H9 (cell line): ENCODE measurements at regions not wholly inside any gene's neighbourhood (a gene's known extent, or its start where the extent isn't known, plus 50 kb on each side); places are given as distances from the start of the nearest gene placed in this dataset.

ENCODE experiments used
- DNase-seq: peaks from one replicate; pipeline ENCODE4 v3.0.0-alpha.2; 2017
- H2AFZ ChIP-seq: one replicate; pipeline ENCODE4 v1.6.1; 2013; ENCODE audit warnings: mild to moderate bottlenecking, low read length, control low read depth, moderate library complexity
- H2AK5ac ChIP-seq: 2 replicates; pipeline ENCODE4 v1.6.1; 2013; ENCODE audit warnings: low read length, control low read depth, mixed read lengths; ENCODE audit not compliant: insufficient read length
- H2BK120ac ChIP-seq: one replicate; pipeline ENCODE4 v1.6.1; 2013; ENCODE audit warnings: low read depth, mild to moderate bottlenecking, low read length, control low read depth, inconsistent platforms; ENCODE audit not compliant: poor library complexity, severe bottlenecking
- H2BK12ac ChIP-seq: 2 replicates; pipeline ENCODE4 v1.6.1; 2013; ENCODE audit warnings: low read length, control low read depth, mixed read lengths, low read depth; ENCODE audit not compliant: insufficient read length
- H2BK15ac ChIP-seq: 2 replicates; pipeline ENCODE4 v1.6.1; 2013; ENCODE audit warnings: low read depth, low read length, control low read depth
- H2BK20ac ChIP-seq: one replicate; pipeline ENCODE4 v1.6.1; 2013; ENCODE audit warnings: low read depth, mild to moderate bottlenecking, low read length, control low read depth, inconsistent platforms; ENCODE audit not compliant: poor library complexity, severe bottlenecking
- H2BK5ac ChIP-seq: 2 replicates; pipeline ENCODE4 v1.6.1; 2013; ENCODE audit warnings: low read length, control low read depth, mixed read lengths; ENCODE audit not compliant: insufficient read length
- H3K14ac ChIP-seq: 2 replicates; pipeline ENCODE4 v1.6.1; 2013; ENCODE audit warnings: low read length, control low read depth; ENCODE audit not compliant: insufficient read depth
- H3K18ac ChIP-seq: 2 replicates; pipeline ENCODE4 v1.6.1; 2013; ENCODE audit warnings: low read depth, mild to moderate bottlenecking, mixed read lengths, low read length, control low read depth; ENCODE audit not compliant: insufficient read length
- H3K23ac ChIP-seq: 2 replicates; pipeline ENCODE4 v1.6.1; 2013; ENCODE audit warnings: low read length, control low read depth, mixed read lengths, low read depth; ENCODE audit not compliant: insufficient read length
- H3K23me2 ChIP-seq: 2 replicates; pipeline ENCODE4 v1.6.1; 2013; ENCODE audit warnings: low read depth, mild to moderate bottlenecking, mixed read lengths, low read length, control low read depth; ENCODE audit not compliant: insufficient read length, poor library complexity, severe bottlenecking
- H3K27ac ChIP-seq: 2 replicates; pipeline ENCODE4 v1.5.1; 2013; ENCODE audit warnings: low read length, control low read depth, mixed read lengths, low read depth; ENCODE audit not compliant: insufficient read length
- H3K27me3 ChIP-seq: 2 replicates; pipeline ENCODE4 v1.6.1; 2013; ENCODE audit warnings: low read length, control low read depth, inconsistent platforms; ENCODE audit not compliant: insufficient read depth
- H3K4ac ChIP-seq: 2 replicates; pipeline ENCODE4 v1.6.1; 2013; ENCODE audit warnings: low read depth, mild to moderate bottlenecking, control low read depth, inconsistent platforms, low read length, moderate library complexity
- H3K4me1 ChIP-seq: 2 replicates; pipeline ENCODE4 v1.6.1; 2013; ENCODE audit warnings: low read length, control low read depth, inconsistent platforms; ENCODE audit not compliant: insufficient read depth
- H3K4me2 ChIP-seq: 2 replicates; pipeline ENCODE4 v1.6.1; 2013; ENCODE audit warnings: low read length, control low read depth, mixed read lengths; ENCODE audit not compliant: insufficient read length, insufficient read depth
- H3K56ac ChIP-seq: 2 replicates; pipeline ENCODE4 v1.6.1; 2013; ENCODE audit warnings: low read depth, mild to moderate bottlenecking, mixed read lengths, low read length, control low read depth; ENCODE audit not compliant: insufficient read length
- H3K79me1 ChIP-seq: 2 replicates; pipeline ENCODE4 v1.6.1; 2013; ENCODE audit warnings: low read depth, mild to moderate bottlenecking, moderate library complexity, low read length, control low read depth, inconsistent platforms; ENCODE audit not compliant: insufficient read depth, poor library complexity, severe bottlenecking
- H3K79me2 ChIP-seq: 2 replicates; pipeline ENCODE4 v1.6.1; 2013; ENCODE audit warnings: low read length, control low read depth, inconsistent platforms; ENCODE audit not compliant: insufficient read depth
- H3K9ac ChIP-seq: 2 replicates; pipeline ENCODE4 v1.6.1; 2013; ENCODE audit warnings: low read length, control low read depth, mixed read lengths; ENCODE audit not compliant: insufficient read length; ENCODE audit errors: extremely low read depth
- H3K9me3 ChIP-seq: one replicate; pipeline ENCODE4 v1.6.1; 2013; ENCODE audit warnings: low read depth, low read length, inconsistent platforms; ENCODE audit not compliant: control insufficient read depth
- H3T11ph ChIP-seq: one replicate; pipeline ENCODE4 v1.6.1; 2013; ENCODE audit warnings: mild to moderate bottlenecking, low read length, control low read depth, inconsistent platforms
- H4K20me1 ChIP-seq: one replicate; pipeline ENCODE4 v1.6.1; 2013; ENCODE audit not compliant: control insufficient read depth, insufficient read length, insufficient read depth
- H4K5ac ChIP-seq: 2 replicates; pipeline ENCODE4 v1.6.1; 2013; ENCODE audit warnings: low read depth, mild to moderate bottlenecking, mixed read lengths, low read length, control low read depth; ENCODE audit not compliant: insufficient read length
- H4K8ac ChIP-seq: replicated peaks from 2 replicates; pipeline ENCODE4 v1.6.1; 2013; ENCODE audit warnings: low read length, control low read depth, mixed read lengths, low read depth; ENCODE audit not compliant: insufficient read length
- H4K91ac ChIP-seq: 2 replicates; pipeline ENCODE4 v1.6.1; 2013; ENCODE audit warnings: low read depth, mild to moderate bottlenecking, moderate library complexity, mixed read lengths, low read length, control low read depth; ENCODE audit not compliant: insufficient read length
- H3K27ac Mint-ChIP-seq, 3 experiments: 2 replicates in 2 of 3; 3 replicates in 1 of 3; pipeline ENCODE4 v1.8.0; 2020 to 2021; ENCODE audit warnings: mixed read lengths in 3 of 3, mild to moderate bottlenecking in 1 of 3, moderate library complexity in 1 of 3
- H3K27me3 Mint-ChIP-seq: 2 replicates; pipeline ENCODE4 v1.8.0; 2021; ENCODE audit warnings: low read depth, mild to moderate bottlenecking, moderate library complexity, mixed read lengths
- H3K36me3 Mint-ChIP-seq, 3 experiments: 2 replicates in 2 of 3; 3 replicates in 1 of 3; pipeline ENCODE4 v1.8.0; 2020 to 2021; ENCODE audit warnings: low read depth in 3 of 3, mixed read lengths in 3 of 3; ENCODE audit not compliant: insufficient read depth in 1 of 3
- H3K4me1 Mint-ChIP-seq, 2 experiments: 2 replicates each; pipeline ENCODE4 v1.8.0; 2020; ENCODE audit warnings: mixed read lengths in 2 of 2
- H3K4me3 Mint-ChIP-seq, 2 experiments: 2 replicates in 1 of 2; 3 replicates in 1 of 2; pipeline ENCODE4 v1.8.0; 2020 to 2021; ENCODE audit warnings: mild to moderate bottlenecking in 2 of 2, mixed read lengths in 2 of 2, moderate library complexity in 1 of 2
- H3K9me3 Mint-ChIP-seq, 2 experiments: 2 replicates in 1 of 2; 3 replicates in 1 of 2; pipeline ENCODE4 v1.8.0; 2020; ENCODE audit warnings: mild to moderate bottlenecking in 2 of 2, mixed read lengths in 2 of 2, moderate library complexity in 1 of 2
- CTCF ChIP-seq: fragments of 200-600 bp; sonication (generic); conservative IDR thresholded peaks from 3 replicates; pipeline ENCODE4 v1.8.0; 2021; ENCODE audit warnings: antibody characterized with exemption, mild to moderate bottlenecking
- WGBS: extraction: QIAGEN DNeasy Blood & Tissue Kit; methylation state at CpG from one replicate; pipeline ENCODE4 v1.1.7; 2013; ENCODE audit warnings: missing lambda C conversion rate, low lambda C conversion rate, mixed read lengths; ENCODE audit not compliant: insufficient read length; ENCODE audit errors: extremely low coverage; 5-methylcytosine and 5-hydroxymethylcytosine counted together

- Histone ChIP-seq H2BK12ac (no peak overlapping the region), H2BK120ac (no peak overlapping the region), H3K23ac (no peak overlapping the region), H3K9me3 (peaks cover 7% of the 10 kb centered on the region), H3K23me2 (no peaks in the 10 kb centered on the region), H3K79me1 (no peaks in the 10 kb centered on the region), H3K4me1 (peaks cover 8% of the 10 kb centered on the region), H3K14ac (no peak overlapping the region), H3K27ac (no peak overlapping the region), H4K8ac (no peak overlapping the region), H3K79me2 (no peaks in the 10 kb centered on the region; the same call in 1 of the 2 replicates), H3K18ac (no peak overlapping the region), H4K20me1 (no peaks in the 10 kb centered on the region), H3K9ac (no peak overlapping the region), H3T11ph (no peak overlapping the region), H3K27me3 (no peaks in the 10 kb centered on the region), H2AFZ (no peak overlapping the region), H4K5ac (no peak overlapping the region), H2AK5ac (no peak overlapping the region), H2BK15ac (no peak overlapping the region), H2BK20ac (no peak overlapping the region), H3K56ac (no peak overlapping the region), H2BK5ac (no peak overlapping the region), H4K91ac (no peak overlapping the region), H3K4ac (no peak overlapping the region), H3K4me2 (no peak overlapping the region)
- no peak overlapping the region for H3K4me3 Mint-ChIP-seq
- H3K36me3 Mint-ChIP-seq: peaks cover 19 to 27% (median 19%) of the 10 kb centered on the region in 3 experiments
- H3K27me3 Mint-ChIP-seq: no peaks in the 10 kb centered on the region; the same call in 1 of the 2 replicates
- no peak for TF ChIP-seq CTCF
- no peak for DNase-seq
- H3K9me3 Mint-ChIP-seq: peaks cover 21 to 25% of the 10 kb centered on the region in 2 experiments
- peaks cover 15 to 20% of the 10 kb centered on the region in 2 experiments for H3K4me1 Mint-ChIP-seq
- no CpG with 5 or more reads among the region's 9 CpGs for WGBS
- H3K27ac Mint-ChIP-seq: no peak overlapping the region
Measured at GRCh38 chr11:71172680-71173079, 79.7 kb downstream of the SHANK2 start.
